HG03354 (cell line): ENCODE measurements at regions not wholly inside any gene's neighbourhood (a gene's known extent, or its start where the extent isn't known, plus 50 kb on each side); places are given as distances from the start of the nearest gene placed in this dataset.

ENCODE experiments used
- ATAC-seq: cut with Tn5 transposase; IDR thresholded peaks from one replicate; pipeline ENCODE4 v1.9.1; 2021; ENCODE audit warnings: mild to moderate bottlenecking; ENCODE audit not compliant: unreplicated experiment, poor library complexity, severe bottlenecking

DNA sequence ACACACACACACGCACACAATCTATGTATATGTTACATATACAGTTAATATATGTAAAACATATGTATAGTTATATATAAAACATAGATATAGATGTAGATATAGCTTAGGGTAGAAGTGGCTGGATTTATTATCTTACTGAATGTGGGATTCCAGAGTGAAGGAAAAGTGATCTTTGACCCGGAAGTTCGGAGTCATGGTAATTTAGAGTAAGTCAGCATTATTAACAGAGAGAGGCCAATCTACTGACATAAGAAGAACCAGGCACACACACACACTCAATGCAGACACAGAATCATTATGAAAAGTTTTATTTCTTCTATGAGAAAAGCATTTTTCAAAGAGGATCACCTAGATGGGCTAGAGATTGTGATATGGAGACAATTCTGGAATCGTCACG lies 384.2 kb upstream of the NOVA1 start:
- ATAC-seq: no peak

DNA sequence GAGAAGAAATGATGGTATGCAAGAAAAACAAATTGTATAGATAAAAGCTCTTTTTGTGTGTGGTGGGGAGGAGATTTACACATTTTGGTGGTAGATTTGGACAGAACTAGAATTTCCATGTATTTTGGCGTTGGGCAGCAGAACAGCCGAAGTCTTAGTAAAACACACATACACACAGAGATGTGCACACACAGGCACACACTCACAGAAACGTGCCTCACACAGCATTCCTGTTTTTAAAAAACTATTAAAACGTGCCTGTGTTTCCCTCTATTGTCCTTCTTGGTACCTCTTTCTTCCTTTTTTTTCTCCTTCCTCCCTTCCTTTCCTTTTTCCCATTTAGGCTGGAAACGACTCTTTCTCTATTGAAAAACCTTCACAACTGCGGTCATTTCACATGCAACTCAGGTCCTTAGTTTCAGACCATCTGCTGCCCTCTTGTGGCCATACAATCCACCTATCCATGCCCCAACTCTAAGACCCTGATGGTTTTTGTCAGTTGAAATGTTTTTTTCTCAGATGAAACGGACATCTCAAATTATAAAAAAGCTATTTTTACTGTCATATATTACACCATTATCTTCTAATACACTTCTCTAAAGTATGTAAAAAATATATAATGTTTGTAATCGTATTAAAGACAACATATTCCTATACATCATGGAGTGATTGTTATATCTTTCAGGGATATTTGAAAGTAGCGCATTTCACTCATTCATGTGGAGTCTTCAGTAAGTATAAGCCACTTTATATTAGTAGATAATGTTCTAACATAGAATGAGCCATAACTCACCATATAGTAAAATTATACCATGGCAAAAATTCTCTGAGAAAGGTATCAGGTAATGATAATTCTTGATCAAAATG lies 386.7 kb upstream of the NOVA1 start:
- ATAC-seq: peak; percentile 54

DNA sequence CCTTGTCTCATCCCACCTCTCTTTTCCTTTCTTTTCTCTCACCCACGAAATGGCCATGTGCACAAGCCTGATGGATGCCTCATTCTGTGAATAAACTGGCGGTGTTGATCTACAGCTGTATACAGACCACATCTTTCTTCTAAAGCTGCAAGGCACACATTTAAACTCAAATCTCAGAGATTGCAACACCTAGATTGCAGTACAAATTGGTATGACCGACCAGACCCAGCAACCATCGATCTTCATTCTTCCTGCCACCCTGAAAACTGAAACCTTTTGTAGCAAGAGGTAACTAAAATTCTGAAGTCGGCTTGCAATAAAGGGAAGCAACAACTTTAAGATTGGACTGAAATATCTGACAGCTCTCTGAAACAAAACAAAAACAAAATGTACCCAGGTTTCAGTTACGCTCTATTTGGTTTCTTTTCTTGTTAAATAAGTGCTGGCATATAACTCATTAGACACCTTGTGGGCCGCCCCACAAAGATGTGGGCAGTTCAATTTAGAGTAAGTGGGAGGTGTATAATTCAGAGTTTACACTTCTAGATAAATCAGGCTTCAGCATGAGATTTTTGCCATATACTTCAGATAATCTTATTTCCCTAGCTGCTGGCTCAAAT lies 390.0 kb upstream of the NOVA1 start:
- ATAC-seq: no peak

DNA sequence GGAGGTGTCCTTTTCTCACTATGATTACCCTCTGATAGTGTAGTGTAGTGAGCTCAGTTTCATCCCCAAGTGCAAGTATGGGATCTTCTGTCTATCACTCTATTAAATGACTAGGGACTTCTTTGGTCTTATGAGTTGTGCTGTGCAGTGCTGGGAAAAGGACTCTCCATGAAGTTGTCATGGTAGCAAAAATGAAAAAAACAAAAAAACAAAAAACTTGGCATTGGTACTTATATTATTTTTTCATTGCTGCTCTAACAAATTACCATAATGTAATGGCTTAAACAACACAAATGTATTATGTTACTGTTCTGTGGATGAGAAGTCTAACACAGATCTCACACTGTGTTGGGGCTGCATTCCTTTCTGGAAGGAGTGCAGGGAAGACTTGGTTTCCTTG lies 393.1 kb upstream of the NOVA1 start:
- no peak for ATAC-seq

DNA sequence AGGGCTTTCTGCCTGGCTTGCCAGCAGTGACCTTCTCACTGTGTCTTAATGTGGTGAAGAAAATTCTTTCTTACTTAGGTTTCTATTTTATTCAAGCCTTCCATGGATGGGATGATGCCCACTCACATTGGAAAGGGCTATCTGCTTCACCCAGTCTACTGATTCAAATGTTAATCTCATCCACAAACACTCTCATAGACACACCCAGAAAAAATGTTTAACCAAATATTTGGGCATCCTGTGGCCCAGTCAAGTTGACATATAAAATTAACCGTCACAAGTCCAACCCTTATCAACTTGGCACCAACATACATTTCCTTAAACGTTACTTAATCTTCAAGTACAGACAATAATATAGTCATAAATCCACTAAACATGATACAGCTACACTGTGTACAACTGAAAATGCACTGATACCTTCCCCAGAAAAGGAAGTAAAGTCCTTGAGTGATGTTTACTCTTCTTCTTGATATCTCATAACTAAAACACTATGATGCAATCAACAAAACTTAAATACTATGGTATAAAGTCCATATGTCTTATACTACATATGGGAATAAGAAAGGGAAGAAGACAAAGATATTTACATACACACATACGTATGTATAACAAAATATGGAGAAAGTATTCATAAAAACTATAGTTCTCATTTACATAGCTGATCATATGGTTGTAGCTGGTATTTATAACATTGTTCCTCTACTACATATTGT lies 394.7 kb upstream of the NOVA1 start:
- no peak for ATAC-seq

DNA sequence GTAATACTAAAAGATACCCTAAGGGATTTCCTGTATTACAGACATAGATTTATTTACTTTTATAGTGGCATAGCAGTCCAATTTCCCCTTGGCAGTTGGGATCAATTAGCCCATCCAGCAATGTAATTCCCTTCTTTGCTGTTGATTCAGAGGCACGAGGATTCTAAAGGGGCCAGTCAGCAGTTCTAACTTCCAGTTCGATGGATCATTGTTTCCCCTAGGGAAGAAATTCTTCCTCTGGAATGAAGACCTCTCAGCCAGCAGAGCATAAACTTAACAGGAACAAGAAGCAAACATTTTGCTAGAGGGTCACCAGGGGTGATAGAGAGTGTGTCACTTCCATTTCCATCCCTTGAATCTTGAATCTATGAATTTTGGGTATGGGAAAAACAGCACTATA lies 395.7 kb upstream of the NOVA1 start:
- no peak for ATAC-seq

DNA sequence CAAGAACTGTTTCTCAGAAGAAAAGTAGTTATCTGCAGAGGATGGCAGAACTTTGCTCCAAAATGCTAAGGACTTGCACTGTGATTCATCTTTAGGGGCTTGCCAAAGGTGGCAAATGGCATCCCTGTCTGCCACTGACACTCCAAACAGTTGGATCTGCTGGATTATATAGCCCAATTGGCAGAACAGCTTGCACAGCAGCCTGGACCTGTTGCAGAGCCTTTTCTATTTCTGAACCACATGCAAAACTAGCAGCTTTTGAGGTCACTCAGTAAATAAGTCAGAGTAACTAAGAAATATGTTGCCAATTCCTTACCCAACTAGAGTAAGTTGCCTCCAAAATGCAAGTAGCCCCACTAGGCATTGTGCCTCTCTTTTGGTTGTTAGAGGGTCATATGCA lies 397.5 kb upstream of the NOVA1 start:
- ATAC-seq: no peak

DNA sequence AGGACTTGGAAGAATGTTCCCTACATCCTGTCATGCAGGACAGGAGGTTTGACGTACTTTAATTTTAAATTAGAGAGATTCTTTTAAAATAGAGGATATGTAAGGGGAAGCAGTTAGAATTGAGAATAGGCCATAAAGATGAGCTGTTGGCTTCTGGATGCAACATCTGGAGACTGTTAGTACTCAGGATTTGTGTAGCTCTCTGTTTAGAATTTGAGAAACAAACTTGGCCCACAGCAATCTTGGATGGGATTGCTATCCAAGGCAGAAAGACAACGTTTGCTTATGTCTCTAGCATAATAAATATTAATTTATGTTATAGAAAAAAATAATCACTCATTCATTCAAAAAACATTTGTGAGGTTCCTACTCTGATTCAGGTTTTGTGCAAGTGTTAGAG lies 398.4 kb upstream of the NOVA1 start:
- ATAC-seq: no peak

DNA sequence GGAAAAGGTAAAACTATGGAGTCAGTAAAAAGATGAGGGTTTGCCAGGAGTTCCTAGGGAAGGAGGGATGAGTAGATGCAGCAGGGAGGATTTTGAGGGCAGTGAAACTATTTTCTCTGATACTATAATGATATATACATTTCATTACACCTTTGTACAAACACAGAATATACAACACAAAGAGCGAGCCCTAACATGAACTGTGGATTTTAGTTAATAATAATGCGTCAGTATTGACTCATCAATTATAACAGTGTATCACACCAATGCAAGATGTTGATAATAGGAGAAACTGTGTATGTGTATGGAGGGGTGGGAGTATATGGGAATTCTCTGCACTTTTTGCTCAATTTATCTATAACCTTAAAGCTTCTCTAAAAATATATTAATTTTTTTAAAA lies 404.3 kb upstream of the NOVA1 start:
- no peak for ATAC-seq

DNA sequence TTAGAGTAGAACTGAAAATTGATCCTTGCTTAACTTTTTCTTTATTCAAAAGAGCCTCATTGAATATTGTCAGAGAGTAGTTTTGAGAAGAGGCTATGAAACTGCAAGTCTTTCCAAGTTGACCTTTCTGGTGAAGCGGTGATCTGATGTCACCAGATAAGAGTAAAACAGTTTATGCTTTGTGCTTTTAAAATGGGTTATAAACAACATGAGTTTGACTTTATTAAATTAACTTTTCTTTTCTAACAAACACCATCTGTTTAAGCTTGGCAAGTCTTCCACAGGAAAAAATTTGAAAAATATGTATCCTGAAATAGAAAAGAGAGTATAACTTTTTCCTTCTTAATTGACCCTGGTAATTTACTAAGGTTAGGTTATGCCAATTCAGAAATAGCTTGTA lies 408.7 kb upstream of the NOVA1 start:
- no peak for ATAC-seq

DNA sequence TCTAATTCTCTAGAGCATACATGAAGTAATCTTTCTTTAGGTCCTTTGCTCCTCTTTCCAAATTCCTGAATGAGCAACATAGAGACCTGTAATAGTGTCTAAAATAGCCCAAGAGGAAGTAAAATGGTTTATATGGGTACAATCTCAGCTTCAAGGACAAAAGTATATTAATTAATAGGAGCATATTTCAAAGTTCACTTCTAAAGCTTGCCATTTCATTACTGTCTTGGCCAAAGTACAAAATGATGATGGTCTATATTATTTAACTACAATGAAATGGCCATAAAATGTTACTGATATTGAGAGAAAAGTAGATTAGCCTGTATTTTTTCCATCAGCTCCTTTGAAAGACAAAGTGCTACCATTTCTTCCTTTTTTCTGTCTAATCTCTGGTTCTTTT lies 410.4 kb upstream of the NOVA1 start:
- no peak for ATAC-seq

DNA sequence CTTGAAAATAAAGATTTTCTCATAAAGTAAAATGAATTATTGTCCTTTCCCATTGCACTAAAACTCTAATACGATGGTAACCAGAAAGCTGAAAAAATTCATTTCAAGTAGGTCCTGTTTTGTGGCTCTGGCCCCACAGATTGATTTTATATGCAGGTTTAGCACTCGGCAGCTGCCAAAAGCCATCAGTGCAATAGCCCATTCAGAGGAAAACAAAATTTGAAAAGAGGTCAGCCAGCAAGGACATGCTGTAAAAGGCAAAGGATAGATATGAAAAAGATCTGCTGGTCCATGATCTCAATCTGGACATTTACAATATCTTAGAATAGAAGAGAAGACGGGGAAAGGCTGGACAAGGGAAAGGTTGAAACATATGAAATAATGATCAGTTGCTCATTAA lies 414.8 kb upstream of the NOVA1 start:
- no peak for ATAC-seq

DNA sequence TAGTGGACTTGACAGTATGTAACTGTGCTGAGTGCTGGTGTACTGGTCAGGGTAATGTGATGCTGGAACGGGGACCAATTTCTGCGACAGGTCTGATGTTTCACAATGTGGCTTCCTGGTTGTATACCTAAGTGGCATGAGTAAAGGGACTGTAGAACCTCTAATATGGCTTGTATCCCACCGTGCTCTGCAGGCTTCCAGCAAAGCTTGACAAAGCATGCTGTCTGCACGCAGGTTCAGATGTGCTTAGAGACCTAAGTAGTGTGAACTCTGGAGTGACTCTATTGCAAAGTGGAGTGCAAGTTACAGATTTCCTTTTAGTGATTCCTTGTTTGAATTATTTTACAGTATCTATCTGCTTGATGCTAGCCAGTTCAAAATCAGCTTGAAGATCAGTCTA lies 415.8 kb upstream of the NOVA1 start:
- ATAC-seq: no peak

DNA sequence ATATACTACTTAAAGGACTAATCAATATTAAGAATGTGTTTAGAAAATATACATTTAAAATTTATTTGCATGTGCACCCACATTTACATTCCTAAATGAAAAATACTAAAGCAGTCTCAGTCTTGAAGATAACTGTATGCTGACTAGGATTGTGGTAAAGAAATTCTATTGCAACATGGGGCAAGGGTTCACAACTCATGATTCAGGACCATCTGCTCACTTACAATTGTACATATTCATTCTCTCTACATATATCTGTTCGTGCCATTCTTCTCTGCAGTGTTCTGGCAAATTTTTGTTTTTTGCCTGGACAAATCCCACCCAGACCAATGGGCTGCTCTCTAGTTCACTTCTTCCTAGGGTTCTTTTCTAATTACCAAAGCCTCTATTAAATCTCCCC lies 417.2 kb upstream of the NOVA1 start:
- ATAC-seq: no peak

DNA sequence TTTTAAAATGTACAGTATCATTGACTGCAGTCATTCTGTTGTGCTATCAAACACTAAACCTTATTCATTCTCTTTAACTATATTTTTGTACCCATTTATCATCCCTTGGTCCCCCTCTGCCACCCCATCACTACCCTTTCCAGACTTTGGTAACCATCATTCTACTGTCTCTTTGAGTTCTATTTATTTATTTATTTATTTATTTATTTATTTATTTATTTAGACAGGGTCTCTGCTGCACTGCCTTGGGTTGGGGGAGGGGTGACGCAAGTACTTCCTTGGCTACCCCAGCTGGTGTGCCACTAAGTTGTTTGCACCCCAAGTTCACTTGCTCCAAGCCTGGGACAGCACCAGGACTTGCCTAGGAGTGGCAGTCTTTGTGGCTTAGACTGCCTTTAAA lies 427.8 kb upstream of the NOVA1 start:
- ATAC-seq: no peak

DNA sequence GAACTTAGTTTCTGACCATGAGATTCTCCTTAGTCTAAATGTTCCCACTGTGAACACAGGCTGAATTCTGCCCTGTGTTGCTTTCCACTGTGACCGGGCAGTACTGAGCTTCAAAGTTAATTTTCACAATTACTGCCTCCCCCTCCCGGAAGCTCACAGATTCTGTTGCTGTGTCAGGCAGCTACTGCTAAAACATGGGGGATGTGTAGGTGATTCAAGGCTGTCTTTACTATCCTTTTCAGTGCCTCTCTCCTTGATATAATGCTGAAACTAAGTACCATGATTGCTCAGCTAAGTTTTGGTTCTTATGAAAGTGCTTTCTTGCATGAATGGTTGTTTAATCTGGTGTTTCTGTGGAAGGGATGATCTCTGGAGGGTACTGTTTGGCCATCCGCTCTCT lies 428.3 kb upstream of the NOVA1 start:
- no peak for ATAC-seq

DNA sequence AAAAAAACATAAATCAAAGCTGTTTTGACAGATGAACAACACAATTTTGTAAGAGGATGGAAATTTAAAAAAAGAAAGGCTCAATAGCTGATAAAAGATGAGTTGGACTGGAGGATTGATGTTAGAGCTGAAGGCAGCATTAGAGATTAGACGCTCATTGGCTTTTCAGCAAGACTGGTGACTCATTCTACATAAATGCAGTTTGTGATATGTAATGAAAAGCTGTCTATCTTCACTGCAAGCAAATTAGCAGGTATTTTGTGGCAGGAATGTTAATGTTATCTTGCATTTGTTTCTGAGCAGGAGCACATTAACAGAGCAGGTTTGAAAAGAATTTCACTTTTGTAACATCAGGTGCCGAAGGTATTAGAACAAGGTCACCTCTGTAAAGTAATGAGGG lies 442.7 kb upstream of the NOVA1 start:
- no peak for ATAC-seq

DNA sequence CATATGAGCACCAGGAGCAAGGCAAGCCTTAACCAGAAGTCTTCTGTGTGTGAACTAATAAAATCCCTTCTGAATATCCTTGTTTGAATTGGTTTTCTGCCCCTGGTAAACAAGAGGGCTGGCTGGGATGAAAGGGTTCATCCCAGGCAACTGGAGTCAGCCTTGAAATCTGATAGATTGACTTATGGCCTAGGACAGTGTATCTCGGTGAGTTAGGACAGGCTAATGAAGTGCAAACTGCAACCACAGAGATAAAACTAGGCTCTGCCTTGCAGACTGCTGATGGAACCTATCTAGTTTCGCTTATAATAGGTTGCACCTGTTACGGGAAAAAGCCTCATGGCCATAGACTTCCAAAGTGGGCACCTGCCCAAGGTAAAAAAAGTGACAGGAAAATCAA lies 451.9 kb upstream of the NOVA1 start:
- no peak for ATAC-seq

DNA sequence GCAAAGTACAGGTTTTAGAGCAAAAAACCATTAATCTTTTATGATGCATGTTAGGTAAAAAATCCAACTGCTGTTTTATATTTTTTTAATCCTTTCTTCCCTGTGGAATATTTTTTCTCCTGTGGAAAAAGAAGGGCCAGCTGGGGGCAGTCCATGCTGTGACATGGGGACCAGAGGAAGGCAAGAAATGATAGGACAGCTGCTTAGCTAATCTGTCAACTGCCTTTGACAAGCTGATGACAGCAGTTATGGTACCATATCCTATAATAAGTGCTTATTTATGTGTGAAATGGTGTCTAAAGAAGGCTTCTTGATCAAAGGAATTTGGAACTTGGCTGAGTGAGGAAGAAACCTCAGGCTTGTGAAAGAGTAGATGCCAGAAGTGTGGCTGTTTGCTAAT lies 452.4 kb upstream of the NOVA1 start:
- ATAC-seq: no peak

DNA sequence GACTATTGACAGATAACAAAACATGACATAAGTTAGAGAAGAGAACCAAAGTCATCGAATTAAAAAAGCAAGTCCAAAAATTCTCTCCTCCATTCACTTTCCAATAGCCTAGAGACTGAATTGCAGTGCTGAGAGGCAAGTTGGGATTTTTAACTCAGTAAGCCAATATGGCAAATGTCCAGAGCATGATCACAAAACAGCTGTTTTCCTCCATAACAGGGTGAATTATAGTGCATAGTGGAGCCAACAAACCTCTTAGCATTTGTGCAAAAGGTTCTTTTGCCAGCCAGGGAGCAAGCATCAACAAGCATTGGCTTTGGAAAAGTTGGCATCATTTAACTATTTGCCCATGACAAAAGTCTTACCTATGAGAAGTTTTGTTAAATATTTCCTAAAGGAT lies 458.8 kb upstream of the NOVA1 start:
- no peak for ATAC-seq

DNA sequence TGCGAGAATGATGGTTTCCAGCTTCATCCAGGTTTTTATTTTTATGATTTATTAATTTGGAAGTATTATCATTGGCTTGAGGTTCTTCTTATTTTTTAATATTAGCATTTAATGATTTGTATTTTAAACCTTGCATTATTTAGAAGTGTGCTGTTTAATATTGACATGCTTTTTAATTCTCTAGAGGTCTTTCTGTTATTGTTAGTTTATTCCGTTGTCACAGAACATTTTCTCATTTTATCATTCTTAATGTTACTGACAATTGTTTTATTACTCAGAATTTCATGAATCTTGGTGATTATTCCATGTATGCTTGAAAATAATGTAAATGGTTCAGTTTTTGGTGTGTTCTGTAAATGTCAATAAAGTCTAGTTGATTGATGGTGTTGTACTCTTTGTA lies 463.5 kb upstream of the NOVA1 start:
- no peak for ATAC-seq
